SK-N-SH (cell line): ENCODE measurements at regions not wholly inside any gene's neighbourhood (a gene's known extent, or its start where the extent isn't known, plus 50 kb on each side); places are given as distances from the start of the nearest gene placed in this dataset.

Source experiments
- CTCF ChIA-PET: fragments of 300-600, 350-600 bp; formaldehyde crosslinking; extraction: SDS; loops from one replicate; lab custom pipeline; 2021; lab: Yijun Ruan, JAX
- POLR2A ChIA-PET: fragments of 350-600 bp; sonication (Branson Sonifier 250); formaldehyde crosslinking; extraction: SDS; loops from one replicate; lab custom pipeline; 2020; ENCODE audit warnings: antibody characterized with exemption, inconsistent platforms; lab: Yijun Ruan, JAX
- DNase-seq: peaks from one replicate; pipeline ENCODE4 v3.0.0; 2012
- H2AFZ ChIP-seq: fragments of 200-600 bp; sonication (generic); 2 replicates; pipeline ENCODE4 v1.8.1; 2016; ENCODE audit warnings: antibody characterized with exemption, mild to moderate bottlenecking, low read depth
- H3F3A ChIP-seq: fragments of 200-600 bp; sonication (generic); replicated peaks from 2 replicates; pipeline ENCODE3; 2016; ENCODE audit warnings: antibody characterized with exemption, mild to moderate bottlenecking; ENCODE audit not compliant: insufficient read depth
- H3K27ac ChIP-seq, 2 experiments: fragments of 200-500 bp in 1 of 2; fragments of 200-600 bp in 1 of 2; sonication (Bioruptor generic) in 1 of 2; sonication (generic), shearing (Covaris generic) in 1 of 2; 2 replicates each; pipeline versions ENCODE4 v1.5.1 to v1.6.1; 2014 to 2016; ENCODE audit warnings: low read depth in 2 of 2, inconsistent platforms in 1 of 2, low read length in 1 of 2, mild to moderate bottlenecking in 1 of 2, mixed read lengths in 1 of 2
- H3K27me3 ChIP-seq: fragments of 200-600 bp; sonication (generic), shearing (Covaris generic); 2 replicates; pipeline ENCODE4 v1.6.1; 2016; ENCODE audit warnings: mixed run types; ENCODE audit not compliant: insufficient read depth
- H3K36me3 ChIP-seq, 2 experiments: fragments of 200-500 bp in 1 of 2; fragments of 200-600 bp in 1 of 2; sonication (Bioruptor generic) in 1 of 2; sonication (generic) in 1 of 2; replicated peaks in 1 of 2; 2 replicates each; pipeline versions ENCODE3 to v1.5.1; 2014 to 2016; ENCODE audit warnings: low read length in 1 of 2, mild to moderate bottlenecking in 1 of 2; ENCODE audit not compliant: insufficient read depth in 2 of 2, control insufficient read depth in 1 of 2
- H3K4me1 ChIP-seq, 2 experiments: fragments of 200-500 bp in 1 of 2; fragments of 200-600 bp in 1 of 2; sonication (Bioruptor generic) in 1 of 2; sonication (generic), shearing (Covaris generic) in 1 of 2; 2 replicates each; pipeline versions ENCODE4 v1.5.1 to v1.6.1; 2014 to 2016; ENCODE audit warnings: low read depth in 1 of 2, low read length in 1 of 2, mixed run types in 1 of 2; ENCODE audit not compliant: insufficient read depth in 2 of 2, control insufficient read depth in 1 of 2
- H3K4me2 ChIP-seq: fragments of 200-600 bp; sonication (generic), shearing (Covaris generic); 2 replicates; pipeline ENCODE4 v1.6.1; 2017; ENCODE audit warnings: mixed run types
- H3K4me3 ChIP-seq, 2 experiments: fragments of 200-500 bp in 1 of 2; fragments of 200-600 bp in 1 of 2; sonication (Bioruptor generic) in 1 of 2; sonication (generic), shearing (Covaris generic) in 1 of 2; 2 replicates each; pipeline versions ENCODE4 v1.5.1 to v1.8.1; 2014 to 2016; ENCODE audit warnings: low read depth in 2 of 2, inconsistent platforms in 1 of 2, low read length in 1 of 2, mild to moderate bottlenecking in 1 of 2, mixed read lengths in 1 of 2, moderate library complexity in 1 of 2
- H3K79me2 ChIP-seq: fragments of 200-600 bp; sonication (generic); 2 replicates; pipeline ENCODE4 v1.8.1; 2017; ENCODE audit warnings: mild to moderate bottlenecking; ENCODE audit not compliant: insufficient read depth
- H3K9ac ChIP-seq: fragments of 200-600 bp; sonication (generic); 2 replicates; pipeline ENCODE4 v1.6.1; 2017; ENCODE audit warnings: mixed run types
- H3K9me2 ChIP-seq: fragments of 200-600 bp; sonication (generic); 2 replicates; pipeline ENCODE4 v1.6.1; 2017; ENCODE audit warnings: mixed run types
- H3K9me3 ChIP-seq: fragments of 200-600 bp; sonication (generic); 2 replicates; pipeline ENCODE4 v1.6.1; 2017; ENCODE audit warnings: mixed run types, mild to moderate bottlenecking, moderate library complexity
- H4K20me1 ChIP-seq: fragments of 200-600 bp; sonication (generic); 2 replicates; pipeline ENCODE4 v1.6.1; 2017; ENCODE audit warnings: mild to moderate bottlenecking, mixed run types; ENCODE audit not compliant: insufficient read depth
- EP300 ChIP-seq, 2 experiments: IDR thresholded peaks; 2 replicates each; pipeline versions ENCODE4 v1.4.0 to v1.6.1; 2012; ENCODE audit warnings: borderline replicate concordance in 1 of 2, low read depth in 1 of 2, low read length in 1 of 2
- FOSL2 ChIP-seq: IDR thresholded peaks from 2 replicates; pipeline ENCODE4 v1.4.0; 2012; ENCODE audit warnings: low read depth, mild to moderate bottlenecking, moderate library complexity, borderline replicate concordance
- FOXM1 ChIP-seq: IDR thresholded peaks from 2 replicates; pipeline ENCODE4 v1.4.0; 2012; ENCODE audit warnings: low read depth, mild to moderate bottlenecking
- GABPA ChIP-seq: IDR thresholded peaks from 2 replicates; pipeline ENCODE4 v1.4.0; 2012; ENCODE audit warnings: low read depth, mild to moderate bottlenecking
- GATA2 ChIP-seq: sonication (generic); formaldehyde crosslinking; IDR thresholded peaks from 2 replicates; pipeline ENCODE4 v1.5.0; 2020; ENCODE audit warnings: mild to moderate bottlenecking, missing genetic modification reagents
- RCOR1 ChIP-seq: fragments of 150-350 bp; IDR thresholded peaks from 2 replicates; pipeline ENCODE4 v1.6.1; 2017; ENCODE audit warnings: antibody characterized with exemption, low read length
- RFX5 ChIP-seq: IDR thresholded peaks from 2 replicates; pipeline ENCODE4 v1.6.1; 2012; ENCODE audit warnings: mild to moderate bottlenecking, improper control_type of control experiment, low read length
- TEAD4 ChIP-seq: IDR thresholded peaks from 2 replicates; pipeline ENCODE4 v1.4.0; 2012; ENCODE audit warnings: mild to moderate bottlenecking, borderline replicate concordance; ENCODE audit not compliant: insufficient read depth
- YY1 ChIP-seq: IDR thresholded peaks from 2 replicates; pipeline ENCODE4 v1.4.0; 2012; ENCODE audit warnings: low read depth, mild to moderate bottlenecking
- WGBS: methylation state at CpG from one replicate; pipeline ENCODE4 v1.1.6; 2017; ENCODE audit warnings: low lambda C conversion rate; 5-methylcytosine and 5-hydroxymethylcytosine counted together
- TF ChIP-seq, protein P1 (sequence below): IDR thresholded peaks from 2 replicates; pipeline ENCODE4; 2012
- TF ChIP-seq, protein P2 (sequence below): fragments of 150-350 bp; IDR thresholded peaks from 2 replicates; pipeline ENCODE4 v1.6.1; 2017; ENCODE audit warnings: antibody characterized with exemption, low read length, low read depth, borderline replicate concordance
- TF ChIP-seq, protein P3 (sequence below): IDR thresholded peaks from 2 replicates; pipeline ENCODE4 v1.6.1; 2012; ENCODE audit warnings: mild to moderate bottlenecking, low read depth, low read length, moderate library complexity
- TF ChIP-seq, protein P4 (sequence below): IDR thresholded peaks from 2 replicates; pipeline ENCODE4 v1.4.0; 2012; ENCODE audit warnings: low read depth

DNA sequence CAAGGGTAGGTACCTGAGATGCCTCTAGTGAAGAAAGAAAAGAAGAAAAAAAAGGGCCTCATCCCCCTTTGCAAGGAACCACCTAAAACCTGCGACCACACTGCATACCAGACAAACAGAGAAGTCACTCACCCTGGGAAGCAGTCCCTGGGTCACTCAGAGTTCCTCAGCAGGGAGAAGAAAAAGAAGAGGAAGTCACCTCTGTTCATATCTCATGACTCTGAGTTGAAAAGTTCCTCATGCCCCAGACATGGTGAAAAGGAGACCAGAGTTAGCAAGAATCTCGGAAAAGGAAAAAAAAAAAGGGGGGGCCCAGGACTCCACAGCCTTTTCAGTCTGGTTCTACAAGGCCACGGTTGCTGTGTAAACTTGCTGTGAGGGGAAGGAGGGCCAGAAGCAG, 478.4 kb upstream of the NRXN1 start:
- Histone ChIP-seq H3K27me3 (no peaks in the 10 kb centered on the region), H4K20me1 (no peaks in the 10 kb centered on the region), H3K4me3 (no peak overlapping the region), H3F3A (no peaks in the 10 kb centered on the region), H3K9me2 (no peaks in the 10 kb centered on the region), H3K79me2 (no peaks in the 10 kb centered on the region), H3K9ac (no peak overlapping the region), H3K36me3 (no peaks in the 10 kb centered on the region), H3K27ac (no peak overlapping the region), H3K9me3 (no peaks in the 10 kb centered on the region), H3K4me1 (no peaks in the 10 kb centered on the region), H2AFZ (no peak overlapping the region), H3K4me2 (no peak overlapping the region)
- POLR2A ChIA-PET, result no interaction called here
- DNase-seq, result no peak
- CTCF ChIA-PET, result no interaction called here
- 30% methylated on average over 3 of the region's 3 CpGs for WGBS
- TF ChIP-seq GABPA, result no peak
- TF ChIP-seq, protein P1, sequence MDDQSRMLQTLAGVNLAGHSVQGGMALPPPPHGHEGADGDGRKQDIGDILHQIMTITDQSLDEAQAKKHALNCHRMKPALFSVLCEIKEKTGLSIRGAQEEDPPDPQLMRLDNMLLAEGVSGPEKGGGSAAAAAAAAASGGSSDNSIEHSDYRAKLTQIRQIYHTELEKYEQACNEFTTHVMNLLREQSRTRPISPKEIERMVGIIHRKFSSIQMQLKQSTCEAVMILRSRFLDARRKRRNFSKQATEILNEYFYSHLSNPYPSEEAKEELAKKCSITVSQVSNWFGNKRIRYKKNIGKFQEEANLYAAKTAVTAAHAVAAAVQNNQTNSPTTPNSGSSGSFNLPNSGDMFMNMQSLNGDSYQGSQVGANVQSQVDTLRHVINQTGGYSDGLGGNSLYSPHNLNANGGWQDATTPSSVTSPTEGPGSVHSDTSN, result no peak
- no peak for TF ChIP-seq TEAD4
- no peak for TF ChIP-seq YY1
- TF ChIP-seq, protein P2, sequence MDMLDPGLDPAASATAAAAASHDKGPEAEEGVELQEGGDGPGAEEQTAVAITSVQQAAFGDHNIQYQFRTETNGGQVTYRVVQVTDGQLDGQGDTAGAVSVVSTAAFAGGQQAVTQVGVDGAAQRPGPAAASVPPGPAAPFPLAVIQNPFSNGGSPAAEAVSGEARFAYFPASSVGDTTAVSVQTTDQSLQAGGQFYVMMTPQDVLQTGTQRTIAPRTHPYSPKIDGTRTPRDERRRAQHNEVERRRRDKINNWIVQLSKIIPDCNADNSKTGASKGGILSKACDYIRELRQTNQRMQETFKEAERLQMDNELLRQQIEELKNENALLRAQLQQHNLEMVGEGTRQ, result no peak
- no peak for TF ChIP-seq EP300 (IDR thresholded peaks at IDR 0.05; ENCODE audit: borderline replicate concordance in 1 of 2, low read depth in 1 of 2, low read length in 1 of 2)
- no peak for TF ChIP-seq FOXM1
- TF ChIP-seq, protein P3, sequence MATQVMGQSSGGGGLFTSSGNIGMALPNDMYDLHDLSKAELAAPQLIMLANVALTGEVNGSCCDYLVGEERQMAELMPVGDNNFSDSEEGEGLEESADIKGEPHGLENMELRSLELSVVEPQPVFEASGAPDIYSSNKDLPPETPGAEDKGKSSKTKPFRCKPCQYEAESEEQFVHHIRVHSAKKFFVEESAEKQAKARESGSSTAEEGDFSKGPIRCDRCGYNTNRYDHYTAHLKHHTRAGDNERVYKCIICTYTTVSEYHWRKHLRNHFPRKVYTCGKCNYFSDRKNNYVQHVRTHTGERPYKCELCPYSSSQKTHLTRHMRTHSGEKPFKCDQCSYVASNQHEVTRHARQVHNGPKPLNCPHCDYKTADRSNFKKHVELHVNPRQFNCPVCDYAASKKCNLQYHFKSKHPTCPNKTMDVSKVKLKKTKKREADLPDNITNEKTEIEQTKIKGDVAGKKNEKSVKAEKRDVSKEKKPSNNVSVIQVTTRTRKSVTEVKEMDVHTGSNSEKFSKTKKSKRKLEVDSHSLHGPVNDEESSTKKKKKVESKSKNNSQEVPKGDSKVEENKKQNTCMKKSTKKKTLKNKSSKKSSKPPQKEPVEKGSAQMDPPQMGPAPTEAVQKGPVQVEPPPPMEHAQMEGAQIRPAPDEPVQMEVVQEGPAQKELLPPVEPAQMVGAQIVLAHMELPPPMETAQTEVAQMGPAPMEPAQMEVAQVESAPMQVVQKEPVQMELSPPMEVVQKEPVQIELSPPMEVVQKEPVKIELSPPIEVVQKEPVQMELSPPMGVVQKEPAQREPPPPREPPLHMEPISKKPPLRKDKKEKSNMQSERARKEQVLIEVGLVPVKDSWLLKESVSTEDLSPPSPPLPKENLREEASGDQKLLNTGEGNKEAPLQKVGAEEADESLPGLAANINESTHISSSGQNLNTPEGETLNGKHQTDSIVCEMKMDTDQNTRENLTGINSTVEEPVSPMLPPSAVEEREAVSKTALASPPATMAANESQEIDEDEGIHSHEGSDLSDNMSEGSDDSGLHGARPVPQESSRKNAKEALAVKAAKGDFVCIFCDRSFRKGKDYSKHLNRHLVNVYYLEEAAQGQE, result no peak
- no peak for TF ChIP-seq RCOR1
- TF ChIP-seq RFX5, result no peak
- TF ChIP-seq GATA2 (CRISPR knock-in tag), result no peak
- no peak for TF ChIP-seq FOSL2
- TF ChIP-seq, protein P4, sequence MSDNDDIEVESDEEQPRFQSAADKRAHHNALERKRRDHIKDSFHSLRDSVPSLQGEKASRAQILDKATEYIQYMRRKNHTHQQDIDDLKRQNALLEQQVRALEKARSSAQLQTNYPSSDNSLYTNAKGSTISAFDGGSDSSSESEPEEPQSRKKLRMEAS, result no peak
